ENCODE measurements at regions not wholly inside any gene's neighbourhood (a gene's known extent, or its start where the extent isn't known, plus 50 kb on each side); places are given as distances from the start of the nearest gene placed in this dataset.
"Not testable (repeated sequence)": the region's sequence is repeated elsewhere in the genome, so short reads cannot be mapped to it uniquely, and the experiment has no call there.

- Mint-ChIP-seq H3K27ac (no peak overlapping the region), H3K4me1 (peaks cover 3 to 11% of the 10 kb centered on the region in 2 experiments; a peak in 3 of 4 replicates), H3K9me3 (peaks cover 7 to 16% of the 10 kb centered on the region in 2 experiments; a peak in 4 of 5 replicates), H3K36me3 (ENCODE audit: insufficient read depth in 1 of 3, low read depth in 3 of 3) (peaks cover 2 to 9% (median 3%) of the 10 kb centered on the region in 3 experiments; a peak in 5 of 7 replicates), H3K27me3 (ENCODE audit: low read depth) (no peaks in the 10 kb centered on the region), H3K4me3 (no peak overlapping the region)
- H3K23ac ChIP-seq (ENCODE audit: insufficient read length, low read depth, low read length), result no peak overlapping the region
- H3K79me1 ChIP-seq (ENCODE audit: insufficient read depth, low read depth, low read length, poor library complexity, severe bottlenecking), result no peaks in the 10 kb centered on the region
- no peaks in the 10 kb centered on the region for H3K27me3 ChIP-seq (ENCODE audit: insufficient read depth, low read length)
- no peaks in the 10 kb centered on the region for H3K79me2 ChIP-seq (ENCODE audit: insufficient read depth, low read length)
- no peak overlapping the region for H2AK5ac ChIP-seq (ENCODE audit: insufficient read length, low read length)
- no peak overlapping the region for H4K5ac ChIP-seq (ENCODE audit: insufficient read length, low read depth, low read length)
- no peak overlapping the region for H3K14ac ChIP-seq (ENCODE audit: insufficient read depth, low read length)
- no peak overlapping the region for H3K18ac ChIP-seq (ENCODE audit: insufficient read length, low read depth, low read length)
- H4K20me1 ChIP-seq (ENCODE audit: control insufficient read depth, insufficient read depth, insufficient read length), result no peaks in the 10 kb centered on the region
- H2BK12ac ChIP-seq (ENCODE audit: insufficient read length, low read depth, low read length), result no peak overlapping the region
- DNase-seq, result no peak
- no peak overlapping the region for H3K4ac ChIP-seq (ENCODE audit: low read depth, low read length)
- no peak overlapping the region for H3T11ph ChIP-seq (ENCODE audit: low read length)
- no peak overlapping the region for H2BK20ac ChIP-seq (ENCODE audit: low read depth, low read length, poor library complexity, severe bottlenecking)
- H2BK120ac ChIP-seq (ENCODE audit: low read depth, low read length, poor library complexity, severe bottlenecking), result no peak overlapping the region
- H2AFZ ChIP-seq (ENCODE audit: low read length), result no peak overlapping the region
- no peaks in the 10 kb centered on the region for H3K23me2 ChIP-seq (ENCODE audit: insufficient read length, low read depth, low read length, poor library complexity, severe bottlenecking)
- H3K9ac ChIP-seq (ENCODE audit: extremely low read depth, insufficient read length, low read length), result no peak overlapping the region
- no peak overlapping the region for H3K4me2 ChIP-seq (ENCODE audit: insufficient read depth, insufficient read length, low read length)
- no peak overlapping the region for H2BK15ac ChIP-seq (ENCODE audit: low read depth, low read length)
- no peak overlapping the region for H2BK5ac ChIP-seq (ENCODE audit: insufficient read length, low read length)
- no peak overlapping the region for H3K27ac ChIP-seq (ENCODE audit: insufficient read length, low read depth, low read length)
- H4K91ac ChIP-seq (ENCODE audit: insufficient read length, low read depth, low read length), result no peak overlapping the region
- TF ChIP-seq CTCF (conservative IDR thresholded peaks at IDR 0.05), result no peak
- H3K9me3 ChIP-seq (ENCODE audit: control insufficient read depth, low read depth, low read length), result no peaks in the 10 kb centered on the region
- H3K56ac ChIP-seq (ENCODE audit: insufficient read length, low read depth, low read length), result no peak overlapping the region
- H4K8ac ChIP-seq (replicated peaks; ENCODE audit: insufficient read length, low read depth, low read length), result no peak overlapping the region
- no peaks in the 10 kb centered on the region; the same call in 1 of the 2 replicates for H3K4me1 ChIP-seq (ENCODE audit: insufficient read depth, low read length)
Measured at GRCh38 chr15:46961795-46962194, 755.5 kb upstream of the SEMA6D start.

- H3K18ac ChIP-seq (ENCODE audit: insufficient read length, low read depth, low read length); H3K27ac ChIP-seq (ENCODE audit: insufficient read length, low read depth, low read length); H3K4me1 Mint-ChIP-seq; H3K79me2 ChIP-seq (ENCODE audit: insufficient read depth, low read length); H4K91ac ChIP-seq (ENCODE audit: insufficient read length, low read depth, low read length); H2BK20ac ChIP-seq (ENCODE audit: low read depth, low read length, poor library complexity, severe bottlenecking); H3K9ac ChIP-seq (ENCODE audit: extremely low read depth, insufficient read length, low read length); H2BK120ac ChIP-seq (ENCODE audit: low read depth, low read length, poor library complexity, severe bottlenecking); H2BK12ac ChIP-seq (ENCODE audit: insufficient read length, low read depth, low read length); H3K56ac ChIP-seq (ENCODE audit: insufficient read length, low read depth, low read length); H4K8ac ChIP-seq (replicated peaks; ENCODE audit: insufficient read length, low read depth, low read length); H3K23ac ChIP-seq (ENCODE audit: insufficient read length, low read depth, low read length); H2AFZ ChIP-seq (ENCODE audit: low read length); H2AK5ac ChIP-seq (ENCODE audit: insufficient read length, low read length); H3K4me1 ChIP-seq (ENCODE audit: insufficient read depth, low read length); H2BK5ac ChIP-seq (ENCODE audit: insufficient read length, low read length); H3K27me3 Mint-ChIP-seq (ENCODE audit: low read depth); H4K20me1 ChIP-seq (ENCODE audit: control insufficient read depth, insufficient read depth, insufficient read length); H3T11ph ChIP-seq (ENCODE audit: low read length); H3K27ac Mint-ChIP-seq; DNase-seq; H3K4ac ChIP-seq (ENCODE audit: low read depth, low read length); H3K27me3 ChIP-seq (ENCODE audit: insufficient read depth, low read length); H3K23me2 ChIP-seq (ENCODE audit: insufficient read length, low read depth, low read length, poor library complexity, severe bottlenecking); H3K4me2 ChIP-seq (ENCODE audit: insufficient read depth, insufficient read length, low read length); H3K14ac ChIP-seq (ENCODE audit: insufficient read depth, low read length); H3K9me3 ChIP-seq (ENCODE audit: control insufficient read depth, low read depth, low read length); H2BK15ac ChIP-seq (ENCODE audit: low read depth, low read length); H3K79me1 ChIP-seq (ENCODE audit: insufficient read depth, low read depth, low read length, poor library complexity, severe bottlenecking); H3K4me3 Mint-ChIP-seq; H4K5ac ChIP-seq (ENCODE audit: insufficient read length, low read depth, low read length): not testable (repeated sequence)
- Mint-ChIP-seq H3K36me3 (ENCODE audit: insufficient read depth in 1 of 3, low read depth in 3 of 3) (peaks cover 0 to 26% (median 10%) of the 10 kb centered on the region in 3 experiments; a peak in 5 of 7 replicates), H3K9me3 (peaks cover 31 to 34% of the 10 kb centered on the region in 2 experiments)
- WGBS (ENCODE audit: extremely low coverage, insufficient read length, low lambda C conversion rate), result no CpG with 5 or more reads among the region's 2 CpGs
Measured at GRCh38 chr15:46988055-46988454, 729.2 kb upstream of the SEMA6D start.

Data from H9 (cell line).